Neural progenitor cell (in vitro differentiated cells): ENCODE measurements at regions not wholly inside any gene's neighbourhood (a gene's known extent, or its start where the extent isn't known, plus 50 kb on each side); places are given as distances from the start of the nearest gene placed in this dataset.
A peak's percentile ranks its signal among the peaks of the same experiment; 100 is the strongest.

Experiments used
- DNase-seq: peaks from one replicate; pipeline ENCODE4 v3.0.0-alpha.2; 2016; ENCODE audit warnings: low spot score
- H2AFZ ChIP-seq: fragments of 200-600 bp; sonication (generic); replicated peaks from 2 replicates; pipeline ENCODE4 v1.6.1; 2016; ENCODE audit warnings: antibody characterized with exemption
- H3F3A ChIP-seq: fragments of 200-600 bp; sonication (generic); 2 replicates; pipeline ENCODE4 v1.6.1; 2016; ENCODE audit warnings: antibody characterized with exemption, low read depth
- H3K27ac ChIP-seq: fragments of 200-600 bp; sonication (generic); 2 replicates; pipeline ENCODE4 v1.5.1; 2016; ENCODE audit warnings: mild to moderate bottlenecking
- H3K27me3 ChIP-seq: fragments of 200-600 bp; sonication (generic); 2 replicates; pipeline ENCODE4 v1.6.1; 2016; ENCODE audit warnings: mild to moderate bottlenecking, moderate library complexity
- H3K36me3 ChIP-seq: fragments of 200-600 bp; sonication (generic); 2 replicates; pipeline ENCODE4 v1.5.1; 2016
- H3K4me1 ChIP-seq: fragments of 200-600 bp; sonication (generic); 2 replicates; pipeline ENCODE4 v1.6.1; 2016; ENCODE audit warnings: mixed run types
- H3K4me2 ChIP-seq: fragments of 200-600 bp; sonication (generic); 2 replicates; pipeline ENCODE4 v1.6.1; 2016
- H3K4me3 ChIP-seq: fragments of 200-600 bp; sonication (generic); 2 replicates; pipeline ENCODE4 v1.5.1; 2016
- H3K79me2 ChIP-seq: fragments of 200-600 bp; sonication (generic); 2 replicates; pipeline ENCODE4 v1.6.1; 2016; ENCODE audit warnings: low read depth
- H3K9ac ChIP-seq: fragments of 200-600 bp; sonication (generic); 2 replicates; pipeline ENCODE4 v1.6.1; 2016
- H3K9me3 ChIP-seq: fragments of 200-600 bp; sonication (generic); 2 replicates; pipeline ENCODE4 v1.5.1; 2016; ENCODE audit warnings: low read depth
- H4K20me1 ChIP-seq: fragments of 200-600 bp; sonication (generic); 2 replicates; pipeline ENCODE4 v1.6.1; 2016; ENCODE audit warnings: low read depth
- H3K27ac Mint-ChIP-seq: 3 replicates; pipeline ENCODE4 v1.8.0; 2021; ENCODE audit warnings: mixed read lengths
- H3K27me3 Mint-ChIP-seq: 2 replicates; pipeline ENCODE4 v1.8.0; 2022; ENCODE audit warnings: low read depth, mild to moderate bottlenecking, inconsistent platforms, moderate library complexity, mixed read lengths; ENCODE audit not compliant: insufficient read depth
- H3K36me3 Mint-ChIP-seq: 3 replicates; pipeline ENCODE4 v1.8.0; 2021; ENCODE audit warnings: mixed read lengths
- H3K4me1 Mint-ChIP-seq: 3 replicates; pipeline ENCODE4 v1.8.0; 2021; ENCODE audit warnings: mixed read lengths
- H3K4me3 Mint-ChIP-seq: 3 replicates; pipeline ENCODE4 v1.8.0; 2021; ENCODE audit warnings: mild to moderate bottlenecking, moderate library complexity, mixed read lengths
- H3K9me3 Mint-ChIP-seq: 3 replicates; pipeline ENCODE4 v1.8.0; 2020; ENCODE audit warnings: mixed read lengths
- EZH2 ChIP-seq: fragments of 200-600 bp; sonication (generic); IDR thresholded peaks from 2 replicates; pipeline ENCODE4 v1.6.1; 2017; ENCODE audit warnings: antibody characterized with exemption, mild to moderate bottlenecking, moderate library complexity
- EZH2phosphoT487 ChIP-seq: fragments of 200-600 bp; sonication (generic); IDR thresholded peaks from 2 replicates; pipeline ENCODE4 v1.6.1; 2017; ENCODE audit warnings: antibody characterized with exemption
- TF ChIP-seq, protein P1 (sequence below): fragments of 200-600 bp; sonication (generic); IDR thresholded peaks from 2 replicates; pipeline ENCODE4 v1.5.1; 2017; ENCODE audit warnings: antibody characterized with exemption, mild to moderate bottlenecking

DNA sequence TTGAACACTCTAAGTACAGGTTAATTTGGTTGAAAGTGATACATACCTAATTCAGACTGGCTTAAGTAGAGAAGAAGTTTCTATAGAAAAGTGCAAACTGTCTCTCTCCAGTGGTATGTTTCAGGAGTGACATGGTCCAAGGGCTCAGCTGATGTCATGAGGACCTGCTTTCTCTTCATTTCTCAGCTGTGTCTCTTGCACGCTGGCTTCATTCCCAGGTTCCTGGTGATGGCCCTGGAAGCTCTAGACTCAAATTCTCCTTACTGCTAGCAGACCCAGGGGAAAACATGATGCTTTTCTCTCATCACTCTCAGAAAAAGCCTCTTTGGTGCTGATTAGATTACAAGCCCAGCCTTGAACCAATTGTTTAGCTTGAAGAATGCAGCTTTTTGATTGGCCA, 211.9 kb upstream of the CLINT1 start:
- H3K27me3 ChIP-seq, result no peaks in the 10 kb centered on the region
- no peak overlapping the region for H3K4me2 ChIP-seq
- no peak overlapping the region for H3K27ac ChIP-seq
- Mint-ChIP-seq H3K4me3 (no peak overlapping the region), H3K27me3 (peaks cover 2% of the 10 kb centered on the region), H3K36me3 (peaks cover 2% of the 10 kb centered on the region), H3K27ac (no peak overlapping the region), H3K4me1 (peaks cover 16% of the 10 kb centered on the region), H3K9me3 (no peaks in the 10 kb centered on the region)
- TF ChIP-seq EZH2phosphoT487 (no peak), EZH2 (no peak)
- TF ChIP-seq, protein P1, sequence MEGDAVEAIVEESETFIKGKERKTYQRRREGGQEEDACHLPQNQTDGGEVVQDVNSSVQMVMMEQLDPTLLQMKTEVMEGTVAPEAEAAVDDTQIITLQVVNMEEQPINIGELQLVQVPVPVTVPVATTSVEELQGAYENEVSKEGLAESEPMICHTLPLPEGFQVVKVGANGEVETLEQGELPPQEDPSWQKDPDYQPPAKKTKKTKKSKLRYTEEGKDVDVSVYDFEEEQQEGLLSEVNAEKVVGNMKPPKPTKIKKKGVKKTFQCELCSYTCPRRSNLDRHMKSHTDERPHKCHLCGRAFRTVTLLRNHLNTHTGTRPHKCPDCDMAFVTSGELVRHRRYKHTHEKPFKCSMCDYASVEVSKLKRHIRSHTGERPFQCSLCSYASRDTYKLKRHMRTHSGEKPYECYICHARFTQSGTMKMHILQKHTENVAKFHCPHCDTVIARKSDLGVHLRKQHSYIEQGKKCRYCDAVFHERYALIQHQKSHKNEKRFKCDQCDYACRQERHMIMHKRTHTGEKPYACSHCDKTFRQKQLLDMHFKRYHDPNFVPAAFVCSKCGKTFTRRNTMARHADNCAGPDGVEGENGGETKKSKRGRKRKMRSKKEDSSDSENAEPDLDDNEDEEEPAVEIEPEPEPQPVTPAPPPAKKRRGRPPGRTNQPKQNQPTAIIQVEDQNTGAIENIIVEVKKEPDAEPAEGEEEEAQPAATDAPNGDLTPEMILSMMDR, result no peak
- no peak overlapping the region for H3K4me3 ChIP-seq
- no peaks in the 10 kb centered on the region for H3F3A ChIP-seq
- H3K9me3 ChIP-seq, result no peaks in the 10 kb centered on the region
- H3K36me3 ChIP-seq, result no peaks in the 10 kb centered on the region
- no peak overlapping the region for H3K9ac ChIP-seq
- peak overlapping the region; percentile 67 for H2AFZ ChIP-seq
- H3K79me2 ChIP-seq, result no peaks in the 10 kb centered on the region
- H4K20me1 ChIP-seq, result no peaks in the 10 kb centered on the region
- H3K4me1 ChIP-seq, result peaks cover 8% of the 10 kb centered on the region
- no peak for DNase-seq

DNA sequence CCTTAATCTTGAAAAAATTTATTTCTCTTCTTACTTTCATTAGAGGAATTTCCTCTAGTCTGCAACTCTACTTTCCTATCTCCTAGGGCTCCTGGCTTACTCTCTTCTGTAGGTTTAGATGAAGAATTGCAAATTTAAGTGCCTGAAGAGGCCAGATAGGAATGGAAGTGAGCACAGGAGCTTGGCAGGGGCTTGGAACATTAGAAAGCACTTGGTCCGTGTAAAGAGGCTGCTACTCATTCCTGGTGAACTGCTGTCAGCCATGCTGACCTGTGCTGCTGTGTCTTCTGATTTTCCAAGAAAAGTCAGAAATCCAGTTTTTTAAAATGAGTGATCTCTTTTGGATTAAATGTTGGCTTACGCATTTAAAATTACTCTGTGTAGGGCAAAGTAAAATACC, 210.9 kb upstream of the CLINT1 start:
- peaks cover 6% of the 10 kb centered on the region for H3K4me1 Mint-ChIP-seq
- Histone ChIP-seq H2AFZ (peak overlapping the region; percentile 67), H3K4me1 (peaks cover 3% of the 10 kb centered on the region), H3K27ac (no peak overlapping the region), H3K9ac (no peak overlapping the region), H3K27me3 (no peaks in the 10 kb centered on the region), H3K79me2 (no peaks in the 10 kb centered on the region), H3K4me3 (no peak overlapping the region), H4K20me1 (no peaks in the 10 kb centered on the region), H3K4me2 (no peak overlapping the region), H3K9me3 (no peaks in the 10 kb centered on the region), H3F3A (no peaks in the 10 kb centered on the region), H3K36me3 (no peaks in the 10 kb centered on the region)
- DNase-seq, result no peak
- no peak overlapping the region for H3K4me3 Mint-ChIP-seq
- H3K27ac Mint-ChIP-seq, result no peak overlapping the region
- H3K9me3 Mint-ChIP-seq, result no peaks in the 10 kb centered on the region
- TF ChIP-seq EZH2, result no peak
- TF ChIP-seq, protein P1, result no peak
- no peak for TF ChIP-seq EZH2phosphoT487
- peaks cover 2% of the 10 kb centered on the region for H3K36me3 Mint-ChIP-seq
- peaks cover 2% of the 10 kb centered on the region for H3K27me3 Mint-ChIP-seq

DNA sequence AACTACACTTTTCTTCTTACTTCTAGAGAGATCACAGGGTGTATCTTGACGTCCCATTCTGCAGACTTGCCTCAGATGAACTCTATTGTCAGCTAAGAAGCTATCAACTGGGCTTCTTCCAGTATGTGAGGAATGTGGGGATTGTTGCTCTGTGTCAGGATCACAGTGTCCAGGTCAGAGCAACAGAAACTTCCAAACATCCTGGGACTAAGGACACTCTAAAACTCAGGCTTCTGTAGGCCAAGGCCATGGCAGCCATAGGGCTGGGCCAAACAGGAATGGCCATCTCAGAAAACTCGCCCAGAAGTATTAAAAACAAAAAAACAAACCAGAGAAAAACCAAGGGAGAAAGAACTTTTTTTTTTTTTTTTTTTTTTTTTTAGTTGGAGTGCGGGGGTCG, 210.0 kb upstream of the CLINT1 start:
- Mint-ChIP-seq H3K27me3 (peaks cover 2% of the 10 kb centered on the region), H3K4me1 (peaks cover 6% of the 10 kb centered on the region), H3K27ac (no peak overlapping the region), H3K36me3 (peaks cover 2% of the 10 kb centered on the region), H3K9me3 (no peaks in the 10 kb centered on the region), H3K4me3 (no peak overlapping the region)
- no peaks in the 10 kb centered on the region for H4K20me1 ChIP-seq
- TF ChIP-seq EZH2, result no peak
- TF ChIP-seq EZH2phosphoT487, result no peak
- TF ChIP-seq, protein P1, result no peak
- no peaks in the 10 kb centered on the region for H3K79me2 ChIP-seq
- no peaks in the 10 kb centered on the region for H3F3A ChIP-seq
- H3K36me3 ChIP-seq, result no peaks in the 10 kb centered on the region
- no peak overlapping the region for H3K9ac ChIP-seq
- no peak overlapping the region for H3K4me2 ChIP-seq
- no peak overlapping the region for H2AFZ ChIP-seq
- H3K27ac ChIP-seq, result no peak overlapping the region
- DNase-seq, result peak; percentile 13
- peaks cover 3% of the 10 kb centered on the region for H3K4me1 ChIP-seq
- no peaks in the 10 kb centered on the region for H3K9me3 ChIP-seq
- H3K4me3 ChIP-seq, result no peak overlapping the region
- H3K27me3 ChIP-seq, result no peaks in the 10 kb centered on the region

DNA sequence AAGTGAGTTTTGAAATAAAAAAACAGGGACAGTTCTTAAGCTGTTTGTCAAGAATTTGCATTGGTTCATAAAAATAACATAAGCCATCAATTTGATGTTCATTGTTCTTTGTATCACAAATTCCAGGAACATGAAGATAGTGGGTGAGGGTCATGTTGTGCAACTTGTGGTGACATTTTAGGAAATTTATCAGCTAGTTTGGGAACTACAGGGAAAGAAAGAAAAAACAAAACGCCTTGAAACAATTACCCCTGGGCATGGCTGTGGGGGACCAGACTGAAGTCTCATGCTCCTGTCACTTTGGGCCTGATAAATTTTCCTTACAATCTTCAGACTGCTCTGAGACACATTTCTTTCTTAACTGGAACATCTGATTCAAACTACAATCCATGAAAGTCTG, 207.1 kb upstream of the CLINT1 start:
- no peak overlapping the region for H3K4me3 Mint-ChIP-seq

More for the DNA sequence above, 207.1 kb upstream of the CLINT1 start:
- Histone ChIP-seq H4K20me1 (no peaks in the 10 kb centered on the region), H3F3A (no peaks in the 10 kb centered on the region), H3K27ac (no peak overlapping the region), H3K79me2 (no peaks in the 10 kb centered on the region), H3K4me1 (peaks cover 3% of the 10 kb centered on the region), H3K4me2 (no peak overlapping the region), H2AFZ (no peak overlapping the region), H3K4me3 (no peak overlapping the region), H3K27me3 (no peaks in the 10 kb centered on the region), H3K36me3 (no peaks in the 10 kb centered on the region), H3K9ac (no peak overlapping the region), H3K9me3 (no peaks in the 10 kb centered on the region)
- Mint-ChIP-seq H3K4me1 (peaks cover 6% of the 10 kb centered on the region), H3K9me3 (no peaks in the 10 kb centered on the region), H3K36me3 (peaks cover 2% of the 10 kb centered on the region), H3K27me3 (no peaks in the 10 kb centered on the region), H3K27ac (no peak overlapping the region)
- DNase-seq, result no peak
- TF ChIP-seq EZH2phosphoT487 (no peak), EZH2 (no peak)
- TF ChIP-seq, protein P1, result no peak
